ENCODE measurements at regions not wholly inside any gene's neighbourhood (a gene's known extent, or its start where the extent isn't known, plus 50 kb on each side); places are given as distances from the start of the nearest gene placed in this dataset.
"Not testable (repeated sequence)": the region's sequence is repeated elsewhere in the genome, so short reads cannot be mapped to it uniquely, and the experiment has no call there.

GRCh38 chr21:10368323-10368798 lies 153.0 kb upstream of the TPTE start:
- not testable (repeated sequence) for TF ChIP-seq JUNB (CRISPR knock-in tag; conservative IDR thresholded peaks at IDR 0.05); CCAR2 (IDR thresholded peaks at IDR 0.05; ENCODE audit: low read depth, low read length)
